HEK293T (cell line): ENCODE measurements at regions not wholly inside any gene's neighbourhood (a gene's known extent, or its start where the extent isn't known, plus 50 kb on each side); places are given as distances from the start of the nearest gene placed in this dataset.

ENCODE experiments used
- ARNT ChIP-seq: fragments of 450-650 bp; IDR thresholded peaks from 2 replicates; pipeline ENCODE4 v1.6.1; 2017; ENCODE audit warnings: mild to moderate bottlenecking
- BHLHE40 ChIP-seq: fragments of 450-650 bp; IDR thresholded peaks from 2 replicates; pipeline ENCODE4 v1.6.1; 2016; ENCODE audit warnings: mild to moderate bottlenecking, moderate library complexity, borderline replicate concordance
- ELF4 ChIP-seq: fragments of 450-650 bp; IDR thresholded peaks from 2 replicates; pipeline ENCODE4 v1.6.1; 2017; ENCODE audit warnings: antibody characterized with exemption
- FOXA1 ChIP-seq: fragments of 450-650 bp; IDR thresholded peaks from 2 replicates; pipeline ENCODE4 v1.6.1; 2016; ENCODE audit warnings: mild to moderate bottlenecking
- FOXK2 ChIP-seq: fragments of 450-650 bp; IDR thresholded peaks from 2 replicates; pipeline ENCODE4 v1.6.1; 2016; ENCODE audit warnings: mild to moderate bottlenecking
- FOXM1 ChIP-seq: fragments of 450-650 bp; IDR thresholded peaks from 2 replicates; pipeline ENCODE4 v1.6.1; 2017; ENCODE audit warnings: mild to moderate bottlenecking, borderline replicate concordance
- L3MBTL2 ChIP-seq: fragments of 450-650 bp; conservative IDR thresholded peaks from 2 replicates; pipeline ENCODE4 v1.6.1; 2016; ENCODE audit warnings: mild to moderate bottlenecking
- LEF1 ChIP-seq: fragments of 450-650 bp; IDR thresholded peaks from 2 replicates; pipeline ENCODE4 v1.6.1; 2017; ENCODE audit warnings: mild to moderate bottlenecking, borderline replicate concordance
- NFRKB ChIP-seq: fragments of 450-650 bp; IDR thresholded peaks from 2 replicates; pipeline ENCODE4 v1.6.1; 2016; ENCODE audit warnings: mild to moderate bottlenecking, moderate library complexity
- SP1 ChIP-seq: fragments of 450-650 bp; IDR thresholded peaks from 2 replicates; pipeline ENCODE4 v1.6.1; 2017
- SUZ12 ChIP-seq: fragments of 450-650 bp; IDR thresholded peaks from 2 replicates; pipeline ENCODE4 v1.6.1; 2016; ENCODE audit warnings: mild to moderate bottlenecking
- TARDBP ChIP-seq: fragments of 450-650 bp; IDR thresholded peaks from 2 replicates; pipeline ENCODE4 v1.6.1; 2016
- ZNF384 ChIP-seq: fragments of 450-650 bp; IDR thresholded peaks from 2 replicates; pipeline ENCODE4 v1.6.1; 2016
- TF ChIP-seq, protein P1 (sequence below): fragments of 450-650 bp; IDR thresholded peaks from 2 replicates; pipeline ENCODE4 v1.6.1; 2016

DNA sequence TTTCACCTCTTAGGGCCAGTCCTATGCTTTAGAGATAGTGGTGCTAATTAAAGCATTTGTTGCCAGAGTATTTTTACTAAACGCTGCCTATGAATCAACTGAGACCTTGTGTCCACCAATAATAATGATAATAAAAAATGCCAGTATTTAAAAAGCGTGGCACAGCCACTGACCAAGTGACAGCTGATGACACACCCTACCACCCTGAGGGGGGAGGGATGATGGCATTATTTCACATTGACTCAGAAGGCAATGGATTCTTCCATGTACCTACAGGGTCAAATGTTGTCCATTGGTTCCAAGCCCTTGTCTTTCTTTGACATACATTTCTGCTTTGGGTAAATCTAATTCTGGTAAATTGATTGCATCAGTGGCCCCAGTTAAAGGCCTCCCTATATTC lies 384.4 kb downstream of the DLEU7 start:
- TF ChIP-seq ZNF384 (no peak), TARDBP (no peak), ARNT (no peak), SP1 (no peak), NFRKB (no peak), FOXK2 (no peak), FOXM1 (no peak), BHLHE40 (no peak), ELF4 (no peak), LEF1 (no peak), L3MBTL2 (no peak), SUZ12 (no peak), FOXA1 (no peak)
- TF ChIP-seq, protein P1, sequence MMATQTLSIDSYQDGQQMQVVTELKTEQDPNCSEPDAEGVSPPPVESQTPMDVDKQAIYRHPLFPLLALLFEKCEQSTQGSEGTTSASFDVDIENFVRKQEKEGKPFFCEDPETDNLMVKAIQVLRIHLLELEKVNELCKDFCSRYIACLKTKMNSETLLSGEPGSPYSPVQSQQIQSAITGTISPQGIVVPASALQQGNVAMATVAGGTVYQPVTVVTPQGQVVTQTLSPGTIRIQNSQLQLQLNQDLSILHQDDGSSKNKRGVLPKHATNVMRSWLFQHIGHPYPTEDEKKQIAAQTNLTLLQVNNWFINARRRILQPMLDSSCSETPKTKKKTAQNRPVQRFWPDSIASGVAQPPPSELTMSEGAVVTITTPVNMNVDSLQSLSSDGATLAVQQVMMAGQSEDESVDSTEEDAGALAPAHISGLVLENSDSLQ = no peak
